NT2/D1 (cell line): ENCODE measurements at regions not wholly inside any gene's neighbourhood (a gene's known extent, or its start where the extent isn't known, plus 50 kb on each side); places are given as distances from the start of the nearest gene placed in this dataset.

Experiments used
- DNase-seq: peaks from one replicate; pipeline ENCODE4 v3.0.0-alpha.2; 2011; ENCODE audit warnings: low read depth, low spot score
- H3K27me3 ChIP-seq: 2 replicates; pipeline ENCODE4 v1.6.0; 2011; ENCODE audit warnings: mild to moderate bottlenecking; ENCODE audit not compliant: insufficient read length, insufficient read depth
- H3K36me3 ChIP-seq: 2 replicates; pipeline ENCODE4 v1.6.1; 2011; ENCODE audit warnings: mild to moderate bottlenecking, low read length, mixed read lengths; ENCODE audit not compliant: insufficient read depth, insufficient read length
- H3K4me1 ChIP-seq: 2 replicates; pipeline ENCODE4 v1.5.1; 2011; ENCODE audit not compliant: insufficient read depth, insufficient read length
- H3K4me3 ChIP-seq: 2 replicates; pipeline ENCODE4 v1.5.1; 2011; ENCODE audit warnings: low read depth; ENCODE audit not compliant: insufficient read length
- H3K9ac ChIP-seq: 2 replicates; pipeline ENCODE4 v1.6.0; 2011; ENCODE audit warnings: low read depth; ENCODE audit not compliant: insufficient read length
- H3K9me3 ChIP-seq: 2 replicates; pipeline ENCODE4 v1.5.1; 2011; ENCODE audit warnings: mild to moderate bottlenecking, low read length; ENCODE audit not compliant: insufficient read depth
- SUZ12 ChIP-seq: IDR thresholded peaks from 2 replicates; pipeline ENCODE4 v1.6.1; 2011; ENCODE audit not compliant: insufficient read length, insufficient read depth; ENCODE audit errors: extremely low read depth
- YY1 ChIP-seq: IDR thresholded peaks from 2 replicates; pipeline ENCODE4 v1.6.1; 2011; ENCODE audit not compliant: insufficient read length, insufficient read depth
- ZNF274 ChIP-seq: IDR thresholded peaks from 2 replicates; pipeline ENCODE4 v1.6.1; 2011; ENCODE audit warnings: mild to moderate bottlenecking, low read depth, low read length

DNA sequence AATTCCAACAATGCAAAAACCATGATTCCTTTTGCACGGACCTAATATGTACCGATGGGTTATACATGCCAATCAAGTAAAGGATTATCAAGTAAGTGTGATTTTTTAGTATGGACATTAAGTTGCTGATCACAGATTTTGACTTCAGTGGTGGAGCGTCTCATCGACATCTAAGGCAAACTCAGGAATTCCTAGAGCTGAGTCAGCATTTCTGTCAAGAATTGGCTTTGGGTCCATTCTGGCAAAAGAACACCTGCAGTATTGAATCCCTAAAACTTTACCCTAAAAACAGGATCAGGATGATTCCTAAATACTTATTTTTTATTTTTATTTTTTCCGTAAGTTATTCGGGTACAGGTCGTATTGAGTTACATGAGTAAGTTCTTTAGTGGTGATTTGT is 83.6 kb downstream of the HPGD start:
- Histone ChIP-seq H3K4me3 (no peak overlapping the region), H3K9me3 (no peaks in the 10 kb centered on the region; the same call in 1 of the 2 replicates), H3K27me3 (no peaks in the 10 kb centered on the region), H3K36me3 (no peaks in the 10 kb centered on the region), H3K9ac (no peak overlapping the region), H3K4me1 (no peaks in the 10 kb centered on the region)
- DNase-seq, result no peak
- TF ChIP-seq YY1 (no peak), SUZ12 (no peak), ZNF274 (no peak)

- H3K36me3 ChIP-seq, result no peaks in the 10 kb centered on the region
- no peaks in the 10 kb centered on the region for H3K4me1 ChIP-seq
- no peak overlapping the region for H3K4me3 ChIP-seq
- TF ChIP-seq YY1, result no peak
- no peak for TF ChIP-seq ZNF274
- TF ChIP-seq SUZ12, result no peak
- H3K9me3 ChIP-seq, result no peaks in the 10 kb centered on the region; the same call in 1 of the 2 replicates
- no peaks in the 10 kb centered on the region for H3K27me3 ChIP-seq
- no peak overlapping the region for H3K9ac ChIP-seq
- DNase-seq, result no peak
Observed at GRCh38 chr4:174437749-174438148, 84.5 kb downstream of the HPGD start.

- Histone ChIP-seq H3K4me1 (no peaks in the 10 kb centered on the region), H3K9ac (no peak overlapping the region), H3K4me3 (no peak overlapping the region), H3K9me3 (no peaks in the 10 kb centered on the region; the same call in 1 of the 2 replicates), H3K27me3 (no peaks in the 10 kb centered on the region), H3K36me3 (no peaks in the 10 kb centered on the region)
- DNase-seq, result no peak
- TF ChIP-seq YY1, result no peak
- no peak for TF ChIP-seq SUZ12
- no peak for TF ChIP-seq ZNF274
Observed at GRCh38 chr4:174437324-174437723, 85.0 kb downstream of the HPGD start.

DNA sequence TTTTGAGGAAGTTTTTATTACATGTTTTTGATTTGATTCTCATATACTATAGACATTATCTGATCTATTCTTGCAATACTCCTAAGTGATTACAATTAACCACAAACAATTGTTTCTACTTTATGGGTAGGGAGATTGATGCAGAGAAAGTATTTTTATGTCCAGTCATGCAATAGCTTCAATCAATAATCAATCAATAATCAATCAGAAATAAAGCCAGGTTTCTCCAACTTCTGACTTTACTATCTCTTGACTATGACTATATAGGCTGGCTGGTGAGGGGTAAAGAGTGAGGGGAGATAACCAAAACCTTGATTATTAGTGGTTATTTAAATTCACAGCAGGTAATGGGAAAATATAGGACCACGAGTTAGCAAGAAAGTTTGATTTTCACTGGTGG is 85.9 kb downstream of the HPGD start:
- H3K4me1 ChIP-seq, result no peaks in the 10 kb centered on the region
- no peaks in the 10 kb centered on the region for H3K9me3 ChIP-seq
- H3K36me3 ChIP-seq, result no peaks in the 10 kb centered on the region
- TF ChIP-seq SUZ12 (no peak), ZNF274 (no peak), YY1 (no peak)
- no peak overlapping the region for H3K4me3 ChIP-seq
- no peak overlapping the region for H3K9ac ChIP-seq
- H3K27me3 ChIP-seq, result no peaks in the 10 kb centered on the region
- DNase-seq, result no peak

- Histone ChIP-seq H3K4me3 (no peak overlapping the region), H3K4me1 (no peaks in the 10 kb centered on the region), H3K36me3 (no peaks in the 10 kb centered on the region), H3K27me3 (no peaks in the 10 kb centered on the region), H3K9me3 (no peaks in the 10 kb centered on the region), H3K9ac (no peak overlapping the region)
- DNase-seq, result no peak
- no peak for TF ChIP-seq SUZ12
Observed at GRCh38 chr4:174435974-174436373, 86.3 kb downstream of the HPGD start.

DNA sequence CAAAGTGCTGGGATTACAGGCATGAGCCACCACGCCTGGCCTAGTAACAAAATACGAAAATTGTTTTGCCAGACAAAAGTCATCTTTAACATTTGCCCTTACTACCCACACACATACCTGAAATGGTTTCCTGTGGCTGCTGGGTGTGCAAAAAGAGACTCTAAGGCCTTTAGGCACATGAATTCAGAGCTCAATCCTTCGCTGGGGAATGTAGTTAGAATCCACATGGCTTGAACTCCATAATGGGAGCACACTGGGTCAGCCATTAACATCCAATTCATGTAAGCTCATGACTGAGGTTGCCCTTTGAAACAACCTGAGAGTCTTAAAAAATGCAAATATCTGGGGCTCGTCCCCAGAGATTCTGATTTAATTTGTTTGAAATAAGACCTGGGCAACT is 87.8 kb downstream of the HPGD start:
- no peaks in the 10 kb centered on the region for H3K27me3 ChIP-seq
- H3K9me3 ChIP-seq, result no peaks in the 10 kb centered on the region
- peak; percentile 27 for DNase-seq
- no peak overlapping the region for H3K9ac ChIP-seq
- H3K4me3 ChIP-seq, result no peak overlapping the region
- TF ChIP-seq YY1 (no peak), SUZ12 (no peak), ZNF274 (no peak)
- H3K4me1 ChIP-seq, result no peaks in the 10 kb centered on the region
- H3K36me3 ChIP-seq, result no peaks in the 10 kb centered on the region

DNA sequence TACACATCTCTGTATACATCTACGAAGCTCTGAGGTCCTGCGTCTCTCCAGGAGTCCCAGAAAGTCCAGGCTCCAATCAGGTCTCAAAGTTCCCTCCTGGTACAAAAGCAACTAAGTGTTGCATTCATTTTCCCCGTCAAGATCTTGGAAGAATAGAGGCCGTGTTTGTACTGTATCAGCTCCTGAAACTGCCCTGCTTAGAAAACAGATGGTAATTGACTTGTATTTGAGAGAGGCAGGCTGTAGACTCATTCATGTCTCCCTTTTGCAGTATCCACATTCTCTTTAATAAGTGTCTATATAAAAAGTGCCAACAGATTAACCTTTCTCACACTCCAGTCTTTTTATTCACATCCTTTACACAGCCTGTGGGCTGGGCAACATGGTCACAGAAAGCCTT is 91.7 kb downstream of the HPGD start:
- no peaks in the 10 kb centered on the region for H3K9me3 ChIP-seq
- H3K4me3 ChIP-seq, result no peak overlapping the region
- H3K9ac ChIP-seq, result no peak overlapping the region
- H3K36me3 ChIP-seq, result no peaks in the 10 kb centered on the region
- no peaks in the 10 kb centered on the region for H3K27me3 ChIP-seq
- H3K4me1 ChIP-seq, result no peaks in the 10 kb centered on the region
- no peak for TF ChIP-seq ZNF274
- TF ChIP-seq YY1, result no peak
- no peak for TF ChIP-seq SUZ12
- no peak for DNase-seq

DNA sequence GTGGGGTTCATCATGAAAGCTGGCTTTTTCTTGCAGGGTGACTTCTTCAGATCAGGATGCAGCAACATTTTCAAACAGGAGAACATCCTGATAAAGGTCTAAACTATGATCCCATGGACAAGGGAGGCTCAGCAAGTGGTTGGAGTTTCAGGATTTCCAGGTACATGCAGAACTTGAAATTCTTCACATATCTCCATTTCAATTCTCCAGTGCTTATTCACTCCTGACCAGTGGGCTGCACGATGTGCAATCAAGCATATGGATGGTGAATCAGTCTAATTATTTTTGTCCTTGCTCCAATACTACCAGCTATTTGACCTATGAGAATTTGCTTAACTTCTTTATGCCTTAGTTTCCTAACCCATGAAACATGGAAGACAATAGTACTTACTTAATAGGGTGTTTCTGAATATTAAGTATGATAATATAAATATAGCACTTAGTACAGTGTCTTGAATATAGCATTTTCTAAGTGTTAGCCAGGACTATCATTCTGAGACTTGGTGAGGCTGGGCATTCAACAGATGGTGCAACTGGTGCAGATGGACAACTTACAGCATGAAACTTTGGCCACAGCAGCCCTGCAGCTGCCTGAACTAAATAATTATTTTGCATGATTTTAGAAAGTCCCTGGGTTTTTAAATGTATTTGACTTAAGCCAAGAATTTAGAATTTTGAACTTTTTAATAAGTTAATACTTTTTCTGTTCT is 92.4 kb downstream of the HPGD start:
- no peaks in the 10 kb centered on the region for H3K36me3 ChIP-seq
- TF ChIP-seq YY1, result no peak
- TF ChIP-seq SUZ12, result no peak
- no peak for TF ChIP-seq ZNF274
- H3K9me3 ChIP-seq, result no peaks in the 10 kb centered on the region
- H3K4me3 ChIP-seq, result no peak overlapping the region
- no peak for DNase-seq
- H3K9ac ChIP-seq, result no peak overlapping the region
- no peaks in the 10 kb centered on the region for H3K27me3 ChIP-seq
- no peaks in the 10 kb centered on the region for H3K4me1 ChIP-seq
